T47D (cell line): ENCODE measurements at regions not wholly inside any gene's neighbourhood (a gene's known extent, or its start where the extent isn't known, plus 50 kb on each side); places are given as distances from the start of the nearest gene placed in this dataset.
"Not testable (repeated sequence)": the region's sequence is repeated elsewhere in the genome, so short reads cannot be mapped to it uniquely, and the experiment has no call there.

ENCODE experiments used
- DNase-seq, 2 experiments: peaks; one replicate each; pipeline versions ENCODE4 v3.0.0 to v3.0.0-alpha.2; 2011 to 2012; ENCODE audit warnings: low read depth in 1 of 2, low spot score in 1 of 2
- JUND ChIP-seq: IDR thresholded peaks from 2 replicates; pipeline ENCODE4 v1.6.1; 2012; ENCODE audit warnings: low read depth
- in situ Hi-C: cut with HindIII; loops from 2 replicates; pipeline ENCODE4 v1.10.0; 2016; ENCODE audit warnings: low sequenced_read_pairs, low pct_unique_long_range_greater_than_20kb

DNA sequence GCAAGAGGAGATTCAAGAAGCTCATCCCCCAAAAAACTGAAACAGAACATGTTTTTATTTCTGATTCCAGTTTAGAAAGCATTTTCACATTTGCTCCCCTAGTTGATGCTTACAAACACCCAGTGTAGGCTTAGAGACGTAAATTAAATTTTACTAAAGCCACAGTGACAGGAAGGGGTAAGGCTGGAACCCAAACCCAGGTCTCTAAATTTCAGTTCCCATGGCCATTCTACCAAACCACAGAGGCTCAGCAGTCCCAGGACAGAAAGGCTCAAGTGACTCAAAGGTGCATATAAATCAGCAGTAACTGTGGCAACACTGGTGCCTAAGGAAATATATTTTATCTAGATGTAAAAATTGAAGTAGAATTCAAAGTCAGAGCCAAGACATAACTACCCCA lies 128.7 kb downstream of the CEP120 start:
- TF ChIP-seq JUND: no peak
- DNase-seq: no peak
- in situ Hi-C loops: no loop called here

- no peak for DNase-seq
- in situ Hi-C loops: no loop called here
- TF ChIP-seq JUND: no peak
Measured at GRCh38 chr5:123289210-123289609, 134.0 kb downstream of the CEP120 start.

- TF ChIP-seq JUND: no peak
- in situ Hi-C loops: no loop called here
- DNase-seq: no peak
Measured at GRCh38 chr5:123287881-123288280, 135.3 kb downstream of the CEP120 start.

DNA sequence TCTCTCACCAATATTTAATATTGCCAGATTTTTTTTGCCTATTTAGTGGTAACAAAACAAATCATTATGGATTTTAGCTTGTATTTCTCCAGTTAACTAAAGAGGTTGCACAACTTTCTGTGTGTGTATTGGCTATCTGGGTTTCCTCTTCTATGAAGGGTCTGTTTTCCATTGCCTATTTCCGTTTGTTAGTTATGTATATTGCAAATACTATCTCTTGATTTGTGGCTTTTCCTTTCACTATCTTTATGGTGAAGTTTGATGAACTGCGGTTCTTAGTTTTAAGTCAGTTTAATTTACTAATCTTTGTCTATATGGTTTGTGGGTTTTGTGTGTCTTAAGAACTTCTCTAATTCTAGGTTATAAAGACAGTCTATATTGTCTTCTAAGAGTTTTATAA lies 136.3 kb downstream of the CEP120 start:
- DNase-seq: no peak
- TF ChIP-seq JUND: no peak
- in situ Hi-C loops: no loop called here

GRCh38 chr5:123285122-123286023 lies 137.8 kb downstream of the CEP120 start:
- in situ Hi-C loops: no loop called here
- DNase-seq: peak in 1 of 2 experiments; percentile 17

DNA sequence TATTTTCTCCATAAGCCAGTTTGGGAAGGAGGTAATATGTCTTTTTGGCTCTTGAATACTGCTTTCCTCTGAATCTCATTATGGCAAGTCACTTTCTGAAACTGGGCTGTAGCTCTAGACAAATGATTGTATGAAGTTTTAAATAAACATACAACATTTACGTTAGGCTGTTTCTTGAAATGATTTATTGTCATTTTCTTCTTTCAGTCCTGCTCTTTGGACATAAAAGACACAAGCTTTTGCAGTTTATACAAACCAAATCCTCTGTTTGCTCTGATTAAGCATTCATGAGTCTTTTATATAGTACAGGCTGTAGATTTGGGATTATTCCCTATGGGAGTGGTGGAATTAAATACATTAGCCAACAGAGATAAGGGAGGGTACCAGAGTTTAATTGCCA lies 139.7 kb downstream of the CEP120 start:
- no peak for TF ChIP-seq JUND
- DNase-seq: no peak
- in situ Hi-C loops: no loop called here

More at GRCh38 chr5:123285122-123286023, 137.8 kb downstream of the CEP120 start:
- TF ChIP-seq JUND: no peak

- TF ChIP-seq JUND: no peak
- DNase-seq: no peak
- in situ Hi-C loops: no loop called here
Measured at GRCh38 chr5:123283031-123283430, 140.2 kb downstream of the CEP120 start.

DNA sequence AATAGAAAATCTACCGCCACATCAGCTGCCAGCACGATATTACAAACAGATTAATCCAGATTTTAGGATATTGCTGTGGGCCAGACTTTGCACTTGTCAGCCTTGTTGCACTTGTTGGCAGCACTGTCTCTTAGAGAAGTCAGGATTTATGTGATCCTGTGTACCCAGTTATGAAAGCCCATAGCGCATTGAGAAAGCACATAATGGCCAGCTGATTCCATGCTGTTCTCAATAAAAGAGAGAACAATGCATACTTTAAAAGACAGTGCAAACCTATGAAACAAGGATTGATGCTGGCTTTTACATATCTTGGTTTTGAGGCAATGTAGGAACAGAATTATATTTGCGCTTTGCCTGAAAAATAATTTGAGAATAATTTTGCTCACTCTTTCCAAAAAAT lies 140.8 kb downstream of the CEP120 start:
- in situ Hi-C loops: no loop called here
- DNase-seq: no peak
- TF ChIP-seq JUND: no peak

DNA sequence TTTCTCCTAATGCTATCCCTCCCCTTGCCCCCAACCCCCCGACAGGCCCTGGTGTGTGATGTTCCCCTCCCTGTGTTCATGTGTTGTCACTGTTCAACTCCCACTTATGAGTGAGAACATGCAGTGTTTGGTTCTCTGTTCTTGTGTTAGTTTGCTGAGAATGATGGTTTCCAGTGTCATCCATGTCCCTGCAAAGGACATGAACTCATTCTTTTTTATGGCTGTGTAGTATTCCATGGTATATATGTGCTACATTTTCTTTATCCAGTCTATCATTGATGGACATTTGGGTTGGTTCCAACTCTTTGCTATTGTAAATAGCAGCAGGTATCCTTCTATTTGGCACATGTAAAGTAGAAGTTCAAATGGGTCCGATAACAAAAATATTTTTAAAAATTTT lies 142.3 kb downstream of the CEP120 start:
- in situ Hi-C loops: not testable (repeated sequence)

GRCh38 chr5:123279136-123279535 lies 144.1 kb downstream of the CEP120 start:
- no peak for DNase-seq
- in situ Hi-C loops: no loop called here
- no peak for TF ChIP-seq JUND

More for the DNA sequence above, 142.3 kb downstream of the CEP120 start:
- DNase-seq: not testable (repeated sequence)

- in situ Hi-C loops: no loop called here
- TF ChIP-seq JUND: no peak
- DNase-seq: no peak
Measured at GRCh38 chr5:123278284-123278683, 144.9 kb downstream of the CEP120 start.

DNA sequence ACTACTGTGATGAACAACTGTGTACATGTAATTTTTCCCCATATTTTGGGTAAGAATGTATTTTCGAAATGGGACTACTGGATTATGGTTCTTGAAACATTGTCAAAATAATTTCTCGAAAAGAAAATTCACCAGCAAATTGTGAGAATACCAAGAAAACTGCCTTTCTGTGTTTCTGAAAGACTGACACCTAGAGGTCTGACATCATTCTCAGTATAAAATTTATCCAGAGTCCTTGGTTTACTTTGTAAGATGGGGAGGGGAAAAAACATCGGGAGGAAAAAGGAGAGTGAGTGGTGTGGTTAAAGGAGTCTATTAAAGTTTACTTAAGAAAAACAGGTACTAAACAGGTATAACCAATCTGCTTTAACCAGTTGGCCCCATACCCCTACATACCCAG lies 149.2 kb downstream of the CEP120 start:
- in situ Hi-C loops: no loop called here
- TF ChIP-seq JUND: no peak
- DNase-seq: peak; percentile 12 to 38

- no peak for DNase-seq
- no peak for TF ChIP-seq JUND
- in situ Hi-C loops: no loop called here
Measured at GRCh38 chr5:123273095-123273494, 150.1 kb downstream of the CEP120 start.

DNA sequence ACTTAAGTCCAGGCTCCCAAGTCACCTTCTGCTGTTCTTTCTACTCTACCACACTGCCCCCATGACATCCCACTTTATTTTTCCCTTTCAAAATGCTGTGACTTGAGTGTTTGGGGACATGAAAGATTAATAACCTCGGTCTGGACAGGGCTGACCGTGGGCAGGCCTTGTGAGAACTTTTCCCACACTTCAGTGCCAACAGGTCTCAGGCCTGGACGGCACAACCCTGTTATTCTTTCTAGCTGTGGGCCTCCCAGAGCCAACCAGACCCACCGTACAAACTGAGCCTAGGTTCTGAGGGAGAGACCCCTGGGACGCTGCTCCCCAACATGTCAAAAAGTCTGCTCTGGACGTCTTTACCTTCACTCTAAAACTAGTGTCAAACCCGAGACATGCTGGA lies 153.4 kb downstream of the CEP120 start:
- in situ Hi-C loops: no loop called here
- DNase-seq: no peak
- TF ChIP-seq JUND: no peak
